ENCODE measurements at regions not wholly inside any gene's neighbourhood (a gene's known extent, or its start where the extent isn't known, plus 50 kb on each side); places are given as distances from the start of the nearest gene placed in this dataset.

DNA sequence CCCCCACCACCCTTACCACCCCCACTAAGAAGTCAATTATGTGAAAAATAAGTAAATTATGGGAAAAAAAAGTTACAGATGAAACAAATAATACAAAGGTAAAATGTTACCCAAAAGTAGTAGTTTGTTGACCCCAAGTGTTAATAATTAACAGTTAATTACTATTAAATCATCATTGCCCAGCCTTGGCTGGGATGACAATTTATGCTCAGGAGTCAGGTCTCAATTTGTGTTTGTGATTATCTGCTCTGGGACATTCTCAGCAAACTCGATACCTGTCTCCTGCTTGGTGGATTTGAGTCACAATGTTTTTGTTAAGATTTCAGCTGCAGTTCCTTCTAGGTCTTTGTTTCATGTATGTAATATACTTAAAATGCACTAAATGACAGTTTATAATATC is 172.3 kb upstream of the IRX3 start:
- TF ChIP-seq, protein P1, sequence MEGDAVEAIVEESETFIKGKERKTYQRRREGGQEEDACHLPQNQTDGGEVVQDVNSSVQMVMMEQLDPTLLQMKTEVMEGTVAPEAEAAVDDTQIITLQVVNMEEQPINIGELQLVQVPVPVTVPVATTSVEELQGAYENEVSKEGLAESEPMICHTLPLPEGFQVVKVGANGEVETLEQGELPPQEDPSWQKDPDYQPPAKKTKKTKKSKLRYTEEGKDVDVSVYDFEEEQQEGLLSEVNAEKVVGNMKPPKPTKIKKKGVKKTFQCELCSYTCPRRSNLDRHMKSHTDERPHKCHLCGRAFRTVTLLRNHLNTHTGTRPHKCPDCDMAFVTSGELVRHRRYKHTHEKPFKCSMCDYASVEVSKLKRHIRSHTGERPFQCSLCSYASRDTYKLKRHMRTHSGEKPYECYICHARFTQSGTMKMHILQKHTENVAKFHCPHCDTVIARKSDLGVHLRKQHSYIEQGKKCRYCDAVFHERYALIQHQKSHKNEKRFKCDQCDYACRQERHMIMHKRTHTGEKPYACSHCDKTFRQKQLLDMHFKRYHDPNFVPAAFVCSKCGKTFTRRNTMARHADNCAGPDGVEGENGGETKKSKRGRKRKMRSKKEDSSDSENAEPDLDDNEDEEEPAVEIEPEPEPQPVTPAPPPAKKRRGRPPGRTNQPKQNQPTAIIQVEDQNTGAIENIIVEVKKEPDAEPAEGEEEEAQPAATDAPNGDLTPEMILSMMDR (IDR thresholded peaks at IDR 0.05; ENCODE audit: low read depth, low read length): no peak
- TF ChIP-seq, protein P2, sequence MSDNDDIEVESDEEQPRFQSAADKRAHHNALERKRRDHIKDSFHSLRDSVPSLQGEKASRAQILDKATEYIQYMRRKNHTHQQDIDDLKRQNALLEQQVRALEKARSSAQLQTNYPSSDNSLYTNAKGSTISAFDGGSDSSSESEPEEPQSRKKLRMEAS (IDR thresholded peaks at IDR 0.05; ENCODE audit: low read depth, low read length): no peak
- TF ChIP-seq POLR2A (IDR thresholded peaks at IDR 0.05; ENCODE audit: extremely low read depth, insufficient read length): no peak
- no peak for TF ChIP-seq MYC (IDR thresholded peaks at IDR 0.05; ENCODE audit: low read depth, low read length)
